OCI-LY3 (cell line): ENCODE measurements at regions not wholly inside any gene's neighbourhood (a gene's known extent, or its start where the extent isn't known, plus 50 kb on each side); places are given as distances from the start of the nearest gene placed in this dataset.

Source experiments
- H2AFZ ChIP-seq: fragments of 200-600, 300-600 bp; shearing (Covaris generic); 2 replicates; pipeline ENCODE4 v1.6.0; 2014; ENCODE audit warnings: antibody characterized with exemption, low read depth, low read length
- H3K27ac ChIP-seq: fragments of 200-600, 300-600 bp; sonication (generic); 2 replicates; pipeline ENCODE4 v1.5.1; 2014; ENCODE audit warnings: mild to moderate bottlenecking, low read length, moderate library complexity, mixed read lengths
- H3K27me3 ChIP-seq: fragments of 200-600, 300-600 bp; sonication (generic); 2 replicates; pipeline ENCODE4 v1.6.1; 2014; ENCODE audit warnings: low read depth, low read length, mixed read lengths
- H3K36me3 ChIP-seq: fragments of 200-600, 300-600 bp; sonication (generic); replicated peaks from 2 replicates; pipeline ENCODE3; 2014; ENCODE audit warnings: low read depth, low read length, mixed read lengths
- H3K4me1 ChIP-seq: fragments of 300-600, 200-600 bp; sonication (generic); 2 replicates; pipeline ENCODE4 v1.6.1; 2014; ENCODE audit warnings: low read length, mixed read lengths
- H3K4me2 ChIP-seq: fragments of 200-600, 300-600 bp; sonication (generic); 2 replicates; pipeline ENCODE4 v1.6.1; 2014; ENCODE audit warnings: low read length, mixed read lengths
- H3K4me3 ChIP-seq: fragments of 300-600, 200-600 bp; sonication (generic); 2 replicates; pipeline ENCODE4 v1.5.1; 2014; ENCODE audit warnings: antibody characterized with exemption, mild to moderate bottlenecking, low read length, moderate library complexity
- H3K79me2 ChIP-seq: fragments of 300-600, 200-600 bp; shearing (Covaris generic); 2 replicates; pipeline ENCODE4 v1.6.1; 2014; ENCODE audit warnings: mild to moderate bottlenecking, low read length, mixed read lengths
- H3K9ac ChIP-seq: fragments of 300-600, 200-600 bp; shearing (Covaris generic); 2 replicates; pipeline ENCODE4 v1.6.0; 2014; ENCODE audit warnings: mild to moderate bottlenecking, low read length, moderate library complexity
- H3K9me3 ChIP-seq: fragments of 200-600, 300-600 bp; shearing (Covaris generic); 2 replicates; pipeline ENCODE4 v1.6.1; 2014; ENCODE audit warnings: low read length, mixed read lengths; ENCODE audit not compliant: insufficient read depth
- H4K20me1 ChIP-seq: fragments of 200-600, 300-600 bp; sonication (generic); 2 replicates; pipeline ENCODE4 v1.6.1; 2016; ENCODE audit warnings: low read length, mixed read lengths; ENCODE audit not compliant: insufficient read depth
- CTCF ChIP-seq: fragments of 200-600, 300-600 bp; sonication (generic); IDR thresholded peaks from 2 replicates; pipeline ENCODE4 v1.5.1; 2014; ENCODE audit warnings: antibody characterized with exemption, low read length, low read depth
- EZH2phosphoT487 ChIP-seq: fragments of 200-600 bp; shearing (Covaris generic); IDR thresholded peaks from 2 replicates; pipeline ENCODE4 v1.6.1; 2018; ENCODE audit warnings: antibody characterized with exemption, mixed run types, low read depth

GRCh38 chr1:181191494-181192040 is 103.1 kb downstream of the IER5 start:
- Histone ChIP-seq H3K4me1 (0 out of 2 replicates have a peak, but pooled peaks cover 3% of the 10 kb centered on the region), H3K27ac (no peak overlapping the region), H3K79me2 (no peaks in the 10 kb centered on the region), H3K27me3 (peaks cover 34% of the 10 kb centered on the region), H2AFZ (no peak overlapping the region), H3K9me3 (no peaks in the 10 kb centered on the region), H4K20me1 (no peaks in the 10 kb centered on the region), H3K36me3 (no peaks in the 10 kb centered on the region), H3K4me3 (no peak overlapping the region), H3K9ac (no peak overlapping the region), H3K4me2 (no peak overlapping the region)
- TF ChIP-seq CTCF, result no peak
- no peak for TF ChIP-seq EZH2phosphoT487

GRCh38 chr1:181192316-181192715 is 103.8 kb downstream of the IER5 start:
- Histone ChIP-seq H3K27me3 (peaks cover 29% of the 10 kb centered on the region), H3K27ac (no peak overlapping the region), H3K4me1 (0 out of 2 replicates have a peak, but pooled peaks cover 3% of the 10 kb centered on the region), H2AFZ (no peak overlapping the region), H3K36me3 (no peaks in the 10 kb centered on the region), H3K4me2 (no peak overlapping the region), H4K20me1 (no peaks in the 10 kb centered on the region), H3K9me3 (no peaks in the 10 kb centered on the region), H3K9ac (no peak overlapping the region), H3K79me2 (no peaks in the 10 kb centered on the region), H3K4me3 (no peak overlapping the region)
- TF ChIP-seq EZH2phosphoT487 (no peak), CTCF (no peak)

GRCh38 chr1:181202986-181203555 is 114.6 kb downstream of the IER5 start:
- no peak for TF ChIP-seq CTCF
- TF ChIP-seq EZH2phosphoT487, result no peak
- H3K4me2 ChIP-seq, result no peak overlapping the region
- no peak overlapping the region for H3K27ac ChIP-seq
- no peak overlapping the region for H2AFZ ChIP-seq
- H3K27me3 ChIP-seq, result peaks cover 42% of the 10 kb centered on the region
- no peaks in the 10 kb centered on the region for H3K4me1 ChIP-seq
- H3K4me3 ChIP-seq, result no peak overlapping the region
- no peaks in the 10 kb centered on the region for H3K79me2 ChIP-seq
- no peaks in the 10 kb centered on the region for H4K20me1 ChIP-seq
- no peak overlapping the region for H3K9ac ChIP-seq
- no peaks in the 10 kb centered on the region for H3K9me3 ChIP-seq
- H3K36me3 ChIP-seq, result no peaks in the 10 kb centered on the region

GRCh38 chr1:181204530-181204929 is 116.0 kb downstream of the IER5 start:
- Histone ChIP-seq H3K4me2 (no peak overlapping the region), H3K9me3 (no peaks in the 10 kb centered on the region), H4K20me1 (no peaks in the 10 kb centered on the region), H3K4me1 (no peaks in the 10 kb centered on the region), H3K79me2 (no peaks in the 10 kb centered on the region), H3K36me3 (no peaks in the 10 kb centered on the region), H2AFZ (no peak overlapping the region), H3K27ac (no peak overlapping the region), H3K9ac (no peak overlapping the region), H3K4me3 (no peak overlapping the region), H3K27me3 (peaks cover 50% of the 10 kb centered on the region)
- TF ChIP-seq EZH2phosphoT487 (no peak), CTCF (no peak)
